HEK293 (cell line): ENCODE measurements at regions not wholly inside any gene's neighbourhood (a gene's known extent, or its start where the extent isn't known, plus 50 kb on each side); places are given as distances from the start of the nearest gene placed in this dataset.

ENCODE experiments used
- CTCF ChIA-PET: fragments of 350-600 bp; formaldehyde crosslinking; extraction: SDS; loops from one replicate; lab custom pipeline; 2021; ENCODE audit warnings: antibody characterized with exemption; lab: Yijun Ruan, JAX
- POLR2A ChIA-PET: fragments of 300-600 bp; formaldehyde crosslinking; extraction: SDS; loops from one replicate; lab custom pipeline; 2020; ENCODE audit warnings: antibody characterized with exemption, inconsistent platforms; lab: Yijun Ruan, JAX
- H3K27ac ChIP-seq: fragments of 200-500 bp; sonication (Bioruptor generic); 2 replicates; pipeline ENCODE4 v1.5.1; 2014; ENCODE audit warnings: low read depth, low read length, control low read depth, inconsistent platforms; ENCODE audit errors: extremely low read depth
- H3K36me3 ChIP-seq, 2 experiments: fragments of 200-500 bp in 1 of 2; sonication (Bioruptor generic) in 1 of 2; 1 replicate in 1 of 2; 2 replicates in 1 of 2; pipeline ENCODE4 v1.5.1; 2014 to 2017; ENCODE audit warnings: inconsistent platforms in 2 of 2, low read length in 2 of 2; ENCODE audit not compliant: control insufficient read depth in 2 of 2, insufficient read depth in 1 of 2
- H3K4me1 ChIP-seq: fragments of 200-500 bp; sonication (Bioruptor generic); 2 replicates; pipeline ENCODE4 v1.5.1; 2014; ENCODE audit warnings: mild to moderate bottlenecking, low read length, inconsistent platforms; ENCODE audit not compliant: control insufficient read depth, insufficient read depth
- H3K4me3 ChIP-seq: 2 replicates; pipeline ENCODE4 v1.5.1; 2011; ENCODE audit warnings: low read depth, mild to moderate bottlenecking, control low read depth, low read length, moderate library complexity
- H3K9me3 ChIP-seq: fragments of 200-500 bp; sonication (Bioruptor generic); 2 replicates; pipeline ENCODE4 v1.5.1; 2014; ENCODE audit warnings: low read depth, low read length, inconsistent platforms; ENCODE audit not compliant: control insufficient read depth, insufficient read depth
- BCL11B ChIP-seq: fragments of 450-650 bp; formaldehyde crosslinking; IDR thresholded peaks from 2 replicates; pipeline ENCODE4 v1.5.1; 2016; ENCODE audit warnings: low read depth, missing biosample characterization, missing genetic modification characterization
- FEZF1 ChIP-seq: fragments of 450-650 bp; formaldehyde crosslinking; IDR thresholded peaks from 2 replicates; pipeline ENCODE4 v1.5.1; 2016; ENCODE audit warnings: missing biosample characterization, missing genetic modification characterization
- GFI1B ChIP-seq: fragments of 450-650 bp; formaldehyde crosslinking; IDR thresholded peaks from 2 replicates; pipeline ENCODE4 v1.5.1; 2016; ENCODE audit warnings: missing biosample characterization, missing genetic modification characterization
- OSR2 ChIP-seq: fragments of 450-650 bp; formaldehyde crosslinking; IDR thresholded peaks from 2 replicates; pipeline ENCODE4 v1.5.1; 2016; ENCODE audit warnings: missing biosample characterization, missing genetic modification characterization
- SETDB1 ChIP-seq: IDR thresholded peaks from one replicate; pipeline ENCODE4 v1.6.1; 2017; ENCODE audit warnings: mild to moderate bottlenecking, low read length, moderate library complexity, mixed read lengths; ENCODE audit not compliant: insufficient read length
- WT1 ChIP-seq: fragments of 450-650 bp; formaldehyde crosslinking; IDR thresholded peaks from 2 replicates; pipeline ENCODE4 v1.5.1; 2016; ENCODE audit warnings: missing biosample characterization, missing genetic modification characterization
- ZBTB17 ChIP-seq: fragments of 450-650 bp; formaldehyde crosslinking; IDR thresholded peaks from 2 replicates; pipeline ENCODE4 v1.5.1; 2016; ENCODE audit warnings: missing biosample characterization, missing genetic modification characterization
- ZBTB7A ChIP-seq: fragments of 450-650 bp; formaldehyde crosslinking; IDR thresholded peaks from 2 replicates; pipeline ENCODE4 v1.5.1; 2016; ENCODE audit warnings: low read depth, missing biosample characterization, missing genetic modification characterization
- ZFP69B ChIP-seq: fragments of 450-650 bp; formaldehyde crosslinking; IDR thresholded peaks from 2 replicates; pipeline ENCODE4 v1.5.1; 2016; ENCODE audit warnings: missing biosample characterization, missing genetic modification characterization
- ZNF121 ChIP-seq: fragments of 450-650 bp; formaldehyde crosslinking; IDR thresholded peaks from 2 replicates; pipeline ENCODE4 v1.5.1; 2016; ENCODE audit warnings: missing biosample characterization, missing genetic modification characterization
- ZNF157 ChIP-seq: fragments of 450-650 bp; formaldehyde crosslinking; IDR thresholded peaks from 2 replicates; pipeline ENCODE4 v1.5.1; 2016; ENCODE audit warnings: missing biosample characterization, missing genetic modification characterization
- ZNF16 ChIP-seq: fragments of 450-650 bp; formaldehyde crosslinking; IDR thresholded peaks from 2 replicates; pipeline ENCODE4 v1.5.1; 2016; ENCODE audit warnings: low read depth, missing biosample characterization, missing genetic modification characterization
- ZNF2 ChIP-seq: fragments of 450-650 bp; formaldehyde crosslinking; IDR thresholded peaks from 2 replicates; pipeline ENCODE4 v1.5.1; 2016; ENCODE audit warnings: missing biosample characterization, missing genetic modification characterization
- ZNF239 ChIP-seq: fragments of 450-650 bp; formaldehyde crosslinking; IDR thresholded peaks from 2 replicates; pipeline ENCODE4 v1.5.1; 2016; ENCODE audit warnings: missing biosample characterization, missing genetic modification characterization
- ZNF311 ChIP-seq: fragments of 450-650 bp; formaldehyde crosslinking; IDR thresholded peaks from 2 replicates; pipeline ENCODE4 v1.5.1; 2017; ENCODE audit warnings: missing biosample characterization, missing genetic modification characterization, borderline replicate concordance
- ZNF324 ChIP-seq: fragments of 450-650 bp; formaldehyde crosslinking; IDR thresholded peaks from 2 replicates; pipeline ENCODE4 v1.5.1; 2016; ENCODE audit warnings: missing biosample characterization, missing genetic modification characterization
- ZNF48 ChIP-seq: fragments of 450-650 bp; formaldehyde crosslinking; IDR thresholded peaks from 2 replicates; pipeline ENCODE4 v1.5.1; 2016; ENCODE audit warnings: missing biosample characterization, missing genetic modification characterization
- ZNF621 ChIP-seq: fragments of 450-650 bp; formaldehyde crosslinking; IDR thresholded peaks from 2 replicates; pipeline ENCODE4 v1.5.1; 2017; ENCODE audit warnings: missing biosample characterization, missing genetic modification characterization
- ZNF658 ChIP-seq: fragments of 450-650 bp; formaldehyde crosslinking; IDR thresholded peaks from 2 replicates; pipeline ENCODE4; 2016; ENCODE audit warnings: missing biosample characterization, missing genetic modification characterization
- ZNF701 ChIP-seq: fragments of 450-650 bp; formaldehyde crosslinking; IDR thresholded peaks from 2 replicates; pipeline ENCODE4 v1.5.1; 2016; ENCODE audit warnings: missing biosample characterization, missing genetic modification characterization
- ZNF830 ChIP-seq: fragments of 450-650 bp; IDR thresholded peaks from 2 replicates; pipeline ENCODE4 v1.5.0; 2018; ENCODE audit warnings: missing biosample characterization, missing genetic modification characterization, low read depth, mild to moderate bottlenecking, moderate library complexity
- ZSCAN16 ChIP-seq: fragments of 450-650 bp; formaldehyde crosslinking; IDR thresholded peaks from 2 replicates; pipeline ENCODE4 v1.5.1; 2016; ENCODE audit warnings: missing biosample characterization, missing genetic modification characterization
- ZXDB ChIP-seq: fragments of 450-650 bp; formaldehyde crosslinking; IDR thresholded peaks from 2 replicates; pipeline ENCODE4 v1.5.1; 2016; ENCODE audit warnings: missing biosample characterization, missing genetic modification characterization
- TF ChIP-seq, protein P1 (sequence below): fragments of 450-650 bp; formaldehyde crosslinking; IDR thresholded peaks from 2 replicates; pipeline ENCODE4 v1.5.1; 2017; ENCODE audit warnings: missing biosample characterization, missing genetic modification characterization
- TF ChIP-seq, protein P2 (sequence below): fragments of 450-650 bp; IDR thresholded peaks from 2 replicates; pipeline ENCODE4 v1.5.1; 2018; ENCODE audit warnings: missing biosample characterization, mild to moderate bottlenecking, missing genetic modification characterization
- TF ChIP-seq, protein P3 (sequence below): fragments of 450-650 bp; formaldehyde crosslinking; IDR thresholded peaks from 2 replicates; pipeline ENCODE4 v1.5.1; 2017; ENCODE audit warnings: missing biosample characterization, mild to moderate bottlenecking, missing genetic modification characterization, moderate library complexity

DNA sequence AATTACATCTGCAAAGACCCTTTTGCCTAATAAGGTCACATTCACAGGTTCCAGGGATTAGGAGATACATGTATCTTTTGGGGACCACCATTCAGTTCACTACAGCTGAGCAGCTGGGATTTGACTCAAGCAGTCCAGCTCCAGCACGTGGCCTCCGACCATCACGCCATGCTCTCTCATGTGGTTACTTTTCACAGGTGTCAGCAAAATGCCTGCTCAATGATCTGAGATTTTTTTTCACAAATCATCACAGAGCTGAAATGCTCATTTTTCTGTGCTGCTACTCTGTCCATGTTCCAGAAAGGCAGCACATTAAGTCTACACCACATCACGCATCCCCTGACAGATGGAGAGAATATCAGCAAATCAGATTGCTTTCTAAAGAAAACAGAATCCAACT, 98.5 kb upstream of the RMDN2 start:
- TF ChIP-seq ZXDB (tag by site-specific recombination) (no peak), ZNF658 (tag by site-specific recombination) (no peak)
- TF ChIP-seq, all 188 proteins: peak for 0

DNA sequence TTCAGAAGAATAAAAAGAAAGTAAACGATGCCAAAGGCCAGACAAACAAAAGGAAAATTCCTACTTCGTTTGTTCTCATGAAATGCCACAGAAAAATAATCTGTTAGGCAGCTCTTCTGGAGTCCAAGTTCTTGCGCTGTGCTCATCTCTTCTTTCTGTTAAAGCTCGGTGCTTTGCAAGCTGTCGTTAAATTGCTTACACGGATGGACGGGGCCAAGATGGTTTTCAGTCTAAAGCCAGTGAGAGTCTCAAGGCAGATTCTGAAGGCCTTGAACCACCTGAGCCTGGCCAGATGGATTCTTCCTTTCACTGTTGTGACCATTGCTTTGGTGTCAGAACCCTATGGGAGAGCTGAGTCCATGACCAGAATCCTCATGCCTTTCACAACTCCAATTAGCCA, 97.6 kb upstream of the RMDN2 start:
- no peaks in the 10 kb centered on the region for H3K36me3 ChIP-seq
- ChIA-PET POLR2A (interaction anchor here (0.6 to 1.2 kb wide), 2 partner anchors 155 to 157 kb away, joined by 3 to 6 read pairs; partner anchors contain the start of gene CDC42EP3), CTCF (interaction anchor here (0.6 to 6.9 kb wide), 6 partner anchors 17 to 431 kb away, joined by 3 to 44 read pairs (median 5); no protein-coding TSS in a partner anchor)
- H3K27ac ChIP-seq: no peak overlapping the region
- no peaks in the 10 kb centered on the region for H3K9me3 ChIP-seq
- no peak overlapping the region for H3K4me3 ChIP-seq
- TF ChIP-seq ZFP69B (tag by site-specific recombination) (no peak), WT1 (tag by site-specific recombination) (no peak), ZNF239 (tag by site-specific recombination) (no peak), ZSCAN16 (no peak), ZBTB17 (no peak), OSR2 (no peak), ZBTB7A (no peak), ZNF157 (tag by site-specific recombination) (no peak), ZNF121 (tag by site-specific recombination) (no peak), SETDB1 (no peak), ZNF48 (tag by site-specific recombination) (no peak), GFI1B (tag by site-specific recombination) (no peak)
- H3K4me1 ChIP-seq: peaks cover 11% of the 10 kb centered on the region

More for the DNA sequence above, 98.5 kb upstream of the RMDN2 start:
- Histone ChIP-seq H3K4me3 (no peak overlapping the region), H3K36me3 (no peaks in the 10 kb centered on the region), H3K27ac (no peak overlapping the region), H3K9me3 (no peaks in the 10 kb centered on the region), H3K4me1 (peaks cover 11% of the 10 kb centered on the region)
- CTCF ChIA-PET: interaction anchor here (0.6 to 2.8 kb wide), 4 partner anchors 13 to 412 kb away, joined by 3 to 10 read pairs (median 4); no protein-coding TSS in a partner anchor
- POLR2A ChIA-PET: no interaction called here

DNA sequence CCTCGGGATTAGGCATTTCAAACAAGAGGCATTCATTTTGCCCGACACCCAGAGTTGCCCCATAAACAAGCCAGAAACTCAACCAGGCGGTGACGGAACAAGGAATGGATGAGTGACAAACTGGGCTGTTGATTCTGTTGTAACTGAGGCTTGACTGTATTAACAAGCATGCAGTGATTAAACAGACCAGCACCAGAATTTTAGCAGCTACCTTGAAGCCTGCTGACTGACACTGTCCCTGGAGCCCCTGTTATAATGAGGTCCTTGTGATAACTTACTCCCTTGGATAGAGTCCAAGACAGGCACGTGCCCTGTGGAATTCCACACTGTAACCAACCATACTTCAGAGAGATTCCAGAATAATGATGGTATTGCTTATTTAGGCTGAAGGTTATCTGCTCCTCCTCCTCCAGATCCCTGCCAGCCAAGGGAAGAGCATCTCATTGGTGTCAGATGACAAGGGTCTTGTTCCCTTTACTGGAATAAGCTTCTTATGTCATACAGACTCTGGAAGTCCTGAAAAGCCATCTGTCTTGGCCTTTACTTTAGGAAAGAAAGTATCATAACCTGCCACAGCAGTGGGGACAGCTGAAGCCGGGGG, 97.1 kb upstream of the RMDN2 start:
- H3K4me1 ChIP-seq: peaks cover 11% of the 10 kb centered on the region
- H3K4me3 ChIP-seq: no peak overlapping the region
- H3K9me3 ChIP-seq: no peaks in the 10 kb centered on the region
- POLR2A ChIA-PET: interaction anchor here (0.6 to 1.2 kb wide), 4 partner anchors 33 to 157 kb away, joined by 3 to 6 read pairs (median 3); partner anchors contain the start of gene CDC42EP3
- H3K36me3 ChIP-seq: no peaks in the 10 kb centered on the region
- no peak overlapping the region for H3K27ac ChIP-seq
- CTCF ChIA-PET: interaction anchor here (0.6 to 7.0 kb wide), 6 partner anchors 18 to 432 kb away, joined by 3 to 121 read pairs (median 8); no protein-coding TSS in a partner anchor
- no peak for TF ChIP-seq ZSCAN16
- TF ChIP-seq ZNF311: no peak
- TF ChIP-seq ZNF621: no peak
- no peak for TF ChIP-seq ZNF157 (tag by site-specific recombination)
- TF ChIP-seq BCL11B (tag by site-specific recombination): no peak
- TF ChIP-seq ZNF324 (tag by site-specific recombination): no peak
- TF ChIP-seq, protein P1, sequence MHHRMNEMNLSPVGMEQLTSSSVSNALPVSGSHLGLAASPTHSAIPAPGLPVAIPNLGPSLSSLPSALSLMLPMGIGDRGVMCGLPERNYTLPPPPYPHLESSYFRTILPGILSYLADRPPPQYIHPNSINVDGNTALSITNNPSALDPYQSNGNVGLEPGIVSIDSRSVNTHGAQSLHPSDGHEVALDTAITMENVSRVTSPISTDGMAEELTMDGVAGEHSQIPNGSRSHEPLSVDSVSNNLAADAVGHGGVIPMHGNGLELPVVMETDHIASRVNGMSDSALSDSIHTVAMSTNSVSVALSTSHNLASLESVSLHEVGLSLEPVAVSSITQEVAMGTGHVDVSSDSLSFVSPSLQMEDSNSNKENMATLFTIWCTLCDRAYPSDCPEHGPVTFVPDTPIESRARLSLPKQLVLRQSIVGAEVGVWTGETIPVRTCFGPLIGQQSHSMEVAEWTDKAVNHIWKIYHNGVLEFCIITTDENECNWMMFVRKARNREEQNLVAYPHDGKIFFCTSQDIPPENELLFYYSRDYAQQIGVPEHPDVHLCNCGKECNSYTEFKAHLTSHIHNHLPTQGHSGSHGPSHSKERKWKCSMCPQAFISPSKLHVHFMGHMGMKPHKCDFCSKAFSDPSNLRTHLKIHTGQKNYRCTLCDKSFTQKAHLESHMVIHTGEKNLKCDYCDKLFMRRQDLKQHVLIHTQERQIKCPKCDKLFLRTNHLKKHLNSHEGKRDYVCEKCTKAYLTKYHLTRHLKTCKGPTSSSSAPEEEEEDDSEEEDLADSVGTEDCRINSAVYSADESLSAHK: no peak
- peak; percentile 90 for TF ChIP-seq FEZF1 (tag by site-specific recombination)
- TF ChIP-seq ZNF2 (tag by site-specific recombination): no peak
- no peak for TF ChIP-seq ZNF830 (tag by site-specific recombination)
- TF ChIP-seq, protein P2, sequence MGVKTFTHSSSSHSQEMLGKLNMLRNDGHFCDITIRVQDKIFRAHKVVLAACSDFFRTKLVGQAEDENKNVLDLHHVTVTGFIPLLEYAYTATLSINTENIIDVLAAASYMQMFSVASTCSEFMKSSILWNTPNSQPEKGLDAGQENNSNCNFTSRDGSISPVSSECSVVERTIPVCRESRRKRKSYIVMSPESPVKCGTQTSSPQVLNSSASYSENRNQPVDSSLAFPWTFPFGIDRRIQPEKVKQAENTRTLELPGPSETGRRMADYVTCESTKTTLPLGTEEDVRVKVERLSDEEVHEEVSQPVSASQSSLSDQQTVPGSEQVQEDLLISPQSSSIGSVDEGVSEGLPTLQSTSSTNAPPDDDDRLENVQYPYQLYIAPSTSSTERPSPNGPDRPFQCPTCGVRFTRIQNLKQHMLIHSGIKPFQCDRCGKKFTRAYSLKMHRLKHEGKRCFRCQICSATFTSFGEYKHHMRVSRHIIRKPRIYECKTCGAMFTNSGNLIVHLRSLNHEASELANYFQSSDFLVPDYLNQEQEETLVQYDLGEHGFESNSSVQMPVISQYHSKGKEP (tag by site-specific recombination): no peak
- TF ChIP-seq ZNF16 (tag by site-specific recombination): no peak
- TF ChIP-seq ZNF701: no peak
- TF ChIP-seq, protein P3, sequence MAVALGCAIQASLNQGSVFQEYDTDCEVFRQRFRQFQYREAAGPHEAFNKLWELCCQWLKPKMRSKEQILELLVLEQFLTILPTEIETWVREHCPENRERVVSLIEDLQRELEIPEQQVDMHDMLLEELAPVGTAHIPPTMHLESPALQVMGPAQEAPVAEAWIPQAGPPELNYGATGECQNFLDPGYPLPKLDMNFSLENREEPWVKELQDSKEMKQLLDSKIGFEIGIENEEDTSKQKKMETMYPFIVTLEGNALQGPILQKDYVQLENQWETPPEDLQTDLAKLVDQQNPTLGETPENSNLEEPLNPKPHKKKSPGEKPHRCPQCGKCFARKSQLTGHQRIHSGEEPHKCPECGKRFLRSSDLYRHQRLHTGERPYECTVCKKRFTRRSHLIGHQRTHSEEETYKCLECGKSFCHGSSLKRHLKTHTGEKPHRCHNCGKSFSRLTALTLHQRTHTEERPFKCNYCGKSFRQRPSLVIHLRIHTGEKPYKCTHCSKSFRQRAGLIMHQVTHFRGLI (tag by site-specific recombination): no peak
